K562 (cell line): ENCODE measurements at regions not wholly inside any gene's neighbourhood (a gene's known extent, or its start where the extent isn't known, plus 50 kb on each side); places are given as distances from the start of the nearest gene placed in this dataset.

Source experiments
- ATAC-seq: fragments of 200-7000 bp; cut with Tn5 transposase; 3 replicates; pipeline ENCODE4 v1.9.1; 2020; ENCODE audit warnings: moderate library complexity
- BruUV-seq: library from RNA; stranded (reverse); fragments of 400-500 nt; replicated peaks from 2 replicates; lab custom pipeline; 2021; lab: Mats Ljungman, UMichigan
- CTCF ChIA-PET: fragments of 300-600 bp; formaldehyde crosslinking; extraction: SDS; loops from one replicate; lab custom pipeline; 2021; ENCODE audit warnings: low intra/inter-chr PET ratio; lab: Yijun Ruan, JAX
- POLR2A ChIA-PET: fragments of 300-600, 350-650 bp; sonication (Branson Sonifier 250); formaldehyde crosslinking; extraction: SDS; loops from one replicate; lab custom pipeline; 2021; ENCODE audit warnings: antibody characterized with exemption, inconsistent platforms; lab: Yijun Ruan, JAX
- DNase-seq, 4 experiments: peaks; one replicate each; pipeline versions ENCODE4 v3.0.0 to v3.0.0-alpha.2; 2011 to 2018; ENCODE audit warnings: low spot score in 3 of 4, mixed read lengths in 3 of 4; ENCODE audit errors: extremely low read depth in 1 of 4
- FAIRE-seq: peaks from 2 replicates; lab custom pipeline; 2011; peaks lifted over from hg19 to GRCh38; lab: Jason Lieb, UNC
- H2AFZ ChIP-seq: 2 replicates; pipeline ENCODE4 v1.6.0; 2011; ENCODE audit warnings: low read depth, low read length, control low read depth, inconsistent platforms
- H3K27ac ChIP-seq: fragments of 200-600 bp; 3 replicates; pipeline ENCODE4 v1.8.0; 2011; ENCODE audit warnings: low read depth, mild to moderate bottlenecking, control low read depth, inconsistent platforms, low read length, moderate library complexity, mixed read lengths; ENCODE audit errors: extremely low read depth
- H3K27me3 ChIP-seq, 2 experiments: fragments of 300-600 bp in 1 of 2; 2 replicates in 1 of 2; 3 replicates in 1 of 2; pipeline versions ENCODE4 v1.6.0 to v1.8.0; 2011; ENCODE audit warnings: inconsistent platforms in 2 of 2, low read length in 2 of 2, mild to moderate bottlenecking in 1 of 2, mixed read lengths in 1 of 2, moderate library complexity in 1 of 2; ENCODE audit not compliant: control insufficient read depth in 2 of 2, insufficient read depth in 2 of 2
- H3K36me3 ChIP-seq: fragments of 300-600 bp; 3 replicates; pipeline ENCODE4 v1.8.0; 2011; ENCODE audit warnings: mild to moderate bottlenecking, low read length, inconsistent platforms; ENCODE audit not compliant: control insufficient read depth, insufficient read depth
- H3K4me1 ChIP-seq, 2 experiments: fragments of 200-600 bp in 1 of 2; replicated peaks in 1 of 2; 2 replicates in 1 of 2; 3 replicates in 1 of 2; pipeline versions ENCODE4 v1.5.1 to v1.8.0; 2011; ENCODE audit warnings: inconsistent platforms in 2 of 2, low read length in 2 of 2, mild to moderate bottlenecking in 1 of 2, mixed read lengths in 1 of 2, moderate library complexity in 1 of 2; ENCODE audit not compliant: control insufficient read depth in 2 of 2, insufficient read depth in 2 of 2
- H3K4me2 ChIP-seq: 2 replicates; pipeline ENCODE4 v1.6.1; 2011; ENCODE audit warnings: low read length, control low read depth, inconsistent platforms, mixed read lengths; ENCODE audit not compliant: insufficient read depth
- H3K4me3 ChIP-seq: fragments of 200-600 bp; sonication (generic), shearing (Covaris generic); 2 replicates; pipeline ENCODE4 v1.5.1; 2016; ENCODE audit warnings: control low read depth, inconsistent platforms
- H3K79me2 ChIP-seq: fragments of 200-600 bp; 3 replicates; pipeline ENCODE4 v1.8.0; 2011; ENCODE audit warnings: low read length, inconsistent platforms; ENCODE audit not compliant: control insufficient read depth, insufficient read depth
- H3K9ac ChIP-seq, 2 experiments: 2 replicates each; pipeline versions ENCODE4 v1.6.0 to v1.6.1; 2011; ENCODE audit warnings: low read depth in 2 of 2, low read length in 2 of 2, control low read depth in 1 of 2, inconsistent platforms in 1 of 2, mild to moderate bottlenecking in 1 of 2, mixed read lengths in 1 of 2; ENCODE audit not compliant: insufficient read depth in 1 of 2
- H3K9me1 ChIP-seq: one replicate; pipeline ENCODE4 v1.6.0; 2011; ENCODE audit warnings: inconsistent platforms, mild to moderate bottlenecking, low read length, moderate library complexity; ENCODE audit not compliant: control insufficient read depth, insufficient read depth
- H3K9me3 ChIP-seq: replicated peaks from 2 replicates; pipeline ENCODE4 v1.5.1; 2011; ENCODE audit warnings: low read depth, low read length, inconsistent platforms; ENCODE audit not compliant: control insufficient read depth, insufficient read depth
- H4K20me1 ChIP-seq: replicated peaks from 2 replicates; pipeline ENCODE4 v1.6.1; 2011; ENCODE audit warnings: low read length, inconsistent platforms, mixed read lengths; ENCODE audit not compliant: control insufficient read depth, insufficient read depth
- FOXO4 ChIP-seq: fragments of 450-650 bp; formaldehyde crosslinking; IDR thresholded peaks from 2 replicates; pipeline ENCODE4 v1.4.0; 2020; ENCODE audit warnings: mild to moderate bottlenecking, moderate library complexity
- GABPA ChIP-seq: fragments of 200-800 bp; sonication (Bioruptor generic); conservative IDR thresholded peaks from 2 replicates; pipeline ENCODE4 v1.6.1; 2016; ENCODE audit warnings: low read depth, missing genetic modification characterization, missing compliant biosample characterization
- PKNOX1 ChIP-seq: fragments of 450-650 bp; IDR thresholded peaks from 2 replicates; pipeline ENCODE4 v1.6.1; 2016
- TFE3 ChIP-seq: fragments of 450-650 bp; formaldehyde crosslinking; IDR thresholded peaks from 2 replicates; pipeline ENCODE4 v1.4.0; 2020; ENCODE audit warnings: mild to moderate bottlenecking, mixed read lengths
- USF2 ChIP-seq: sonication (generic); formaldehyde crosslinking; IDR thresholded peaks from 2 replicates; pipeline ENCODE4 v1.5.0; 2020; ENCODE audit warnings: missing genetic modification reagents
- WGBS: fragments of 100-300 bp; shearing (Covaris generic); methylation state at CpG from one replicate; pipeline ENCODE4 v1.1.6; 2016; ENCODE audit warnings: low coverage, mixed read lengths; ENCODE audit not compliant: insufficient coverage; ENCODE audit errors: missing lambda C conversion rate; 5-methylcytosine and 5-hydroxymethylcytosine counted together
- in situ Hi-C: fragments of 300-500 bp; cut with MboI; formaldehyde crosslinking; loops from 4 replicates; pipeline ENCODE4 v1.15.0; 2018; ENCODE audit warnings: inconsistent platforms, mixed read lengths
- intact Hi-C: fragments of 100-400 bp; cut with micrococcal nuclease; formaldehyde crosslinking; loops from 2 replicates; pipeline ENCODE4 v1.14.2; 2022

GRCh38 chr6:845566-845965 lies 152.6 kb upstream of the EXOC2 start:
- Histone ChIP-seq H3K9me1 (no peaks in the 10 kb centered on the region), H3K9me3 (no peaks in the 10 kb centered on the region), H3K79me2 (no peaks in the 10 kb centered on the region), H3K9ac (no peak overlapping the region), H3K36me3 (no peaks in the 10 kb centered on the region), H3K4me2 (no peak overlapping the region), H3K27me3 (peaks cover 2 to 9% of the 10 kb centered on the region in 2 experiments; a peak in 3 of 5 replicates), H3K27ac (no peak overlapping the region), H3K4me1 (peaks cover 0 to 5% of the 10 kb centered on the region in 2 experiments; a peak in 1 of 5 replicates), H2AFZ (no peak overlapping the region), H4K20me1 (no peaks in the 10 kb centered on the region), H3K4me3 (no peak overlapping the region)
- in situ Hi-C loops (no loop called here), intact Hi-C loops (no loop called here)
- no peak for ATAC-seq
- no peak for DNase-seq
- FAIRE-seq = peak; percentile 63
- ChIA-PET POLR2A (no interaction called here), CTCF (no interaction called here)
- peak; percentile 42; the same call in 1 of the 2 replicates for TF ChIP-seq GABPA (tag)
- TF ChIP-seq USF2 (CRISPR knock-in tag) = peak; percentile 51
- TF ChIP-seq FOXO4 (CRISPR knock-in tag) = no peak
- 0 out of 2 replicates have a peak, but pooled peaks have one; percentile 15 for TF ChIP-seq PKNOX1
- peak; percentile 86 for TF ChIP-seq TFE3 (CRISPR knock-in tag)
- BruUV-seq = no TSS peak
- 0% methylated on average over 2 of the region's 2 CpGs for WGBS
